ENCODE measurements at regions not wholly inside any gene's neighbourhood (a gene's known extent, or its start where the extent isn't known, plus 50 kb on each side); places are given as distances from the start of the nearest gene placed in this dataset.

DNA sequence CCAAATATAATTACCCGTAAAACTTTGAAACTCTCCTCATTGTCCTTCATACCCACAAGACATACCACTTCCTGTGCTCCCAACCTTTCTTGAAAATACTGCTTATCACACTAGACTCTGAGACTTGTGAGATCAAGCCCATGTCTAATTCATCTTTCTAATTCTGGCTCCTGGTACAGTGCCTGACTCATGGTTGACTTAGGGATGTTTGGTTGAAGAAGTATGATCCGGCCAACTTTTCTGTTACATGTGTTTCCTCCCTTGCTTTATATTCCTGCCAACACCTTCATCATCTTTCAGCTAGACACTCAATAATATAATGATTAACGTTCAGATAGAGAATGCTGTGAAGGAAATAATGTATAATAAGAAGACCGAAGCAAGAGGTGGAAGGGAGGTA is 58.2 kb downstream of the MEX3B start:
- DNase-seq (ENCODE audit: insufficient read length) (no peak), FAIRE-seq (no peak)
- no peak for TF ChIP-seq POLR2AphosphoS5 (IDR thresholded peaks at IDR 0.05; ENCODE audit: low read depth, low read length)
- no peak for TF ChIP-seq TAF1 (IDR thresholded peaks at IDR 0.05; ENCODE audit: borderline replicate concordance, low read depth, low read length)
- TF ChIP-seq POLR2A (IDR thresholded peaks at IDR 0.05; ENCODE audit: low read depth, low read length), result no peak

DNA sequence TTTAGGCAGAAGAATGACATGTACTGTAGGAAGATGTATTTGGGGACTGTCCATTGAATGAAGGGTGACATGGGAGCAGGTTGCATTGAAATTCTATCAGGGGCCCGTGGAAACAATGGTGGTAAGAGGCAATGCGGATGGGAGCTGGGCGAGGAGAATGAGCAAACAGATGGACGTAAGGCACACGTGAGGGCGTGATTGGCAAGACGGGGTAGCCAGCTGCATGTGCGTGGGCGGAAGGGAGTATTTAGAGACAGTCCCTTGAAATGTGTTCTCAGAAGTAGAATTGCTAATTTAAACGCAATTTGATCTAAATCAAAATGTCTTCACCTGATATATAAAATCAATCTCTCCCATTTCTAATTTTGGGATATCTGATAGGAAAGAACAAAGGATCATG is 62.3 kb downstream of the MEX3B start:
- FAIRE-seq (no peak), DNase-seq (ENCODE audit: insufficient read length) (no peak)
- TF ChIP-seq POLR2AphosphoS5 (IDR thresholded peaks at IDR 0.05; ENCODE audit: low read depth, low read length), result no peak

DNA sequence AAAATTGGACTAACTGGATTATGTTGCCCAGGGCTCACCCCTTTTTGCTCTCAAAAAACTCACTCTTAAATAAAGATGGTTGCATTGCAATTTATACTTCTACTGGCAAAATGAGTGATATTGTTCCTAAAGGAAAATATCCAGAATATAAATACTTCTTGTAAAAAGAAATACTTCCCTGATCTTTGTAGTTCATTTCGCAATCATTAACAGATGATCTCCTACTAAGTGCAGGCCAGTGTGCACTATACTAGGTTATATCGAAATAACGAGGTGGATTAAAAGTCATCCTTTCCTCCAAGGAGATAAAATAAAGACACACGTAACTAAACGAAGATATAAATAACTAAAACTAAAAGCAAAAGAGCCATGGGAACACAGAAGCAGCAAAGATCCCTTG is 63.0 kb downstream of the MEX3B start:
- FAIRE-seq, result no peak
- no peak for TF ChIP-seq TAF1 (IDR thresholded peaks at IDR 0.05; ENCODE audit: borderline replicate concordance, low read depth, low read length)
- no peak for TF ChIP-seq POLR2AphosphoS5 (IDR thresholded peaks at IDR 0.05; ENCODE audit: low read depth, low read length)
- no peak for TF ChIP-seq POLR2A (IDR thresholded peaks at IDR 0.05; ENCODE audit: low read depth, low read length)
- no peak for DNase-seq (ENCODE audit: insufficient read length)

DNA sequence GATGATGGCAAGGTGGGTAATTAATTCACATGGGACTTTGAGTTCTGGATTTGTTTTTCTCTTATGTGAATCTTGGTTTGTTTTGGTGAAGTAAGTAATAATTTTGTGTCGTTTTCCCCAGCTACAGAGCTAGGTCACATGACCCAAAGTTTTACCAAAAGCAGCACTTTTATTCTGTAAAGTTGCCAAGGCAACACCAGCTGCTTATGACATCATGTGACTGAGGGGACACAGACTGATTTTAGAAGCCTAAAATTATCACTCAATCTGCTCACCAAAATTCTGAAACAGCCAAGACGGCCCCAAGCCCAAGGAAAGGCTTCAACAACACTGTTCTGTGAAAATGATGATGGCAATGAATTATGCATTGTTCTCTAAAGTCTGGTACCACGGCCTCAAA is 63.9 kb downstream of the MEX3B start:
- FAIRE-seq (no peak), DNase-seq (ENCODE audit: insufficient read length) (no peak)
- no peak for TF ChIP-seq TAF1 (IDR thresholded peaks at IDR 0.05; ENCODE audit: borderline replicate concordance, low read depth, low read length)

DNA sequence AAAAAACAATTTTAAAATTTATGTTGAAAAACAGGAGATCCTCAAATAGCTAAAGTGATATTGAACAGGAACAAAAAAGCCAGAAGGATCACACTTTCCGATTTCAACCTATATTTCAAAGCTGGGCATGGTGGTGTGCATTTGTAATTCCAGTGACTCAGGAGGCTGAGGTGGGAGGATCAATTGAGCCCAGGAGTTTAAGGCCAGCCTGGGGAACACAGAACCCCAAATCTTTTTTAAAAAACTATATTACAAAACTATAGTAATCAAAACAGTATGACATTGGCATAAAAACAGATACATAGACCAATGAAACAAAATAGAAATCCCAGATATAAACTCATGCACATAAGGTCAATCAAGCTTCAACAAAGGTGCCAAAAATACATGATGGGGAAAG is 68.4 kb downstream of the MEX3B start:
- TF ChIP-seq POLR2AphosphoS5 (IDR thresholded peaks at IDR 0.05; ENCODE audit: low read depth, low read length) (no peak), POLR2A (IDR thresholded peaks at IDR 0.05; ENCODE audit: low read depth, low read length) (no peak), TAF1 (IDR thresholded peaks at IDR 0.05; ENCODE audit: borderline replicate concordance, low read depth, low read length) (no peak)
- DNase-seq (ENCODE audit: insufficient read length) (no peak), FAIRE-seq (no peak)

DNA sequence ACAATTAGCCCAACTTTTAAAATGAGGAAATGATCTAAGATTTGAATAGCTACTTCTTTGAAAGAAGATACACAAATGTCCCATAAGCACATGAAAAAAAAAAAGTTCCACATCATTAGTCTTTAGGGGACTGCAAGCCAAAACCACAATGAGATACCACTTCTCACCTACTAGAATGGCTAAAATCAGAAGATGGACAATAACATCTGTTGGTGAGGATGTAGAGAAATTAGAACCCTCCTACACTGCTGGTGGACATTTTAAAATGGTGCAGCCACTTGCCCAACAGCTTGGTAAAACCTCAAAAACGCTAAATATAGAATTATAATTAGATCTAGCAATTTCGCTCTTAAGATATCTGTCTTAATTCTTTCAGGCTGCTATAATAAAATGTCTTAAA is 77.1 kb downstream of the MEX3B start:
- DNase-seq (ENCODE audit: insufficient read length) (no peak), FAIRE-seq (no peak)
- TF ChIP-seq POLR2A (IDR thresholded peaks at IDR 0.05; ENCODE audit: low read depth, low read length) (no peak), POLR2AphosphoS5 (IDR thresholded peaks at IDR 0.05; ENCODE audit: low read depth, low read length) (no peak), TAF1 (IDR thresholded peaks at IDR 0.05; ENCODE audit: borderline replicate concordance, low read depth, low read length) (no peak)

DNA sequence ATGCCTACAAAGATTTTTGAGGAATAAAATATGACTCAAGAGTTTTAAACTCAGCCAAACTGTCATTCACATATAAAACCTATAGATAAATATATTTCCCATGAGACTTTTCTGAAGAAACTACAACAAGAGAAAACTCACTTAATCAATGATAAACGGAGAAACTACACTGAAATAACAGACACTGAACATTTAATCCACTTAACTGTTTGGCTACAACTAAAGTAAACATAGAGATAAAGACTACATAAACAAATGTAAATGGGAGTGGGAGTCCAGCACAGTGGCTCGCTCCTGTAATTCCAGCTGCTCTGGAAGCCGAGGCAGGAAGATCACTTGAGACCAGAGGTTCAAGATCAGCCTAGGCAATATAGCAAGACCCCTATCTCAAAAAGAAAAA is 79.2 kb downstream of the MEX3B start:
- FAIRE-seq (no peak), DNase-seq (ENCODE audit: insufficient read length) (no peak)
- no peak for TF ChIP-seq POLR2AphosphoS5 (IDR thresholded peaks at IDR 0.05; ENCODE audit: low read depth, low read length)
- TF ChIP-seq POLR2A (IDR thresholded peaks at IDR 0.05; ENCODE audit: low read depth, low read length), result no peak
- no peak for TF ChIP-seq TAF1 (IDR thresholded peaks at IDR 0.05; ENCODE audit: borderline replicate concordance, low read depth, low read length)

DNA sequence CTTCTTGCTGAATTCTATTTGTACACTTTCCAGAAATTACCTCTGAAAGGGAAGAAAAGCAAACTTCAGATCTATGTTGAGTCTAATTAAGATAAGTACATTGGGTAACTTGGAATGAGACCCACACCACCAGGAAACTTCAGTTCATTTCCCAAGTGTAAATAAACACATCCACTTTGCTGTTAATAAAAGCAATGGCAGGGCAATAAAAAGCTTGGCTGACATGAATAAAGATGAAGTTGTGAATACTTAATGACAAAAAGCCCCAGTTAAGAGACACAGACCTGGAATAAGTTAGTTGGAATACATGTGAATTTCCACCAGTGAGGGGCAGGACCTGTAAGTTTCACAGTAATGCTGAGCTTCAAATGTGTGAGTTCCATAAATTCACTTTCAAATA is 83.3 kb downstream of the MEX3B start:
- TF ChIP-seq POLR2AphosphoS5 (IDR thresholded peaks at IDR 0.05; ENCODE audit: low read depth, low read length) (no peak), TAF1 (IDR thresholded peaks at IDR 0.05; ENCODE audit: borderline replicate concordance, low read depth, low read length) (no peak), POLR2A (IDR thresholded peaks at IDR 0.05; ENCODE audit: low read depth, low read length) (no peak)
- FAIRE-seq (no peak), DNase-seq (ENCODE audit: insufficient read length) (no peak)

DNA sequence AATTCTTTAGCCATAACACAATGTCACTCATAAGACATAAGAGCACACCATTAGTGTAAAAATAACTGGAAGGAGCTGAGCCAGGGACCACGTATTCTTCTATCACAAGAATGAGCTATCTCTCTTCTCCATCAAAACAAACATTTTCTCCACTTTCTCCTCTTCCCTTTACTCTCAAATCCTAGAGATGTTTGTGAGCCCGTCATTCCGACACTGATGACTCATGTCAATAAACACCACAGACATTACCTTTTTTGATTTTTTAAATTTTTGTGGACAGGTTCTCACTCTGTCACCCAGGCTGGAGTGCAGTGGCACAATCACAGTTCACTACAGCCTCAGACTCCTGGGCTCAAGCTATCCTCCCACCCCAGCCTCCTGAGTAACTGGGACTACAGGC is 86.6 kb downstream of the MEX3B start:
- DNase-seq (ENCODE audit: insufficient read length) (no peak), FAIRE-seq (no peak)
- TF ChIP-seq POLR2A (IDR thresholded peaks at IDR 0.05; ENCODE audit: low read depth, low read length), result no peak
- no peak for TF ChIP-seq TAF1 (IDR thresholded peaks at IDR 0.05; ENCODE audit: borderline replicate concordance, low read depth, low read length)
- no peak for TF ChIP-seq POLR2AphosphoS5 (IDR thresholded peaks at IDR 0.05; ENCODE audit: low read depth, low read length)

DNA sequence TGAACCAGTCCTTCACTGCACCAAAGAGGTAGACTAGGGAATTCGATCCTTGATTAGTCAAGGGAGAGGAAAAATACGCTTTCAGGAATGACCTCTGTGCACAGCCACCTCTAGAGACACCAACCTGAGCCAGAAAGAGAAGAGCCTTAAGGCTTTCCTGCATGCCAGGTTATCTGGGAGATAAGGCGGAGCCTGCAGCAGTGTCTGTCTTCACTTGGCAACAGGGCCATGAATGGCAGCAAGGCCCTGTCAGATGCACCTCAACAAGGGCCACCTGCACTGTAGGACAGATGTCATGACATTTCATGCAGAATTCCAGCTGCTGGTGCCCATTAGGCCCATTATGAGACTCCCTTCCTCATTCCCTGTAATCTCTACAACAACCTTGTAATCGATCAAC is 88.1 kb downstream of the MEX3B start:
- FAIRE-seq (no peak), DNase-seq (ENCODE audit: insufficient read length) (no peak)
- no peak for TF ChIP-seq POLR2A (IDR thresholded peaks at IDR 0.05; ENCODE audit: low read depth, low read length)

DNA sequence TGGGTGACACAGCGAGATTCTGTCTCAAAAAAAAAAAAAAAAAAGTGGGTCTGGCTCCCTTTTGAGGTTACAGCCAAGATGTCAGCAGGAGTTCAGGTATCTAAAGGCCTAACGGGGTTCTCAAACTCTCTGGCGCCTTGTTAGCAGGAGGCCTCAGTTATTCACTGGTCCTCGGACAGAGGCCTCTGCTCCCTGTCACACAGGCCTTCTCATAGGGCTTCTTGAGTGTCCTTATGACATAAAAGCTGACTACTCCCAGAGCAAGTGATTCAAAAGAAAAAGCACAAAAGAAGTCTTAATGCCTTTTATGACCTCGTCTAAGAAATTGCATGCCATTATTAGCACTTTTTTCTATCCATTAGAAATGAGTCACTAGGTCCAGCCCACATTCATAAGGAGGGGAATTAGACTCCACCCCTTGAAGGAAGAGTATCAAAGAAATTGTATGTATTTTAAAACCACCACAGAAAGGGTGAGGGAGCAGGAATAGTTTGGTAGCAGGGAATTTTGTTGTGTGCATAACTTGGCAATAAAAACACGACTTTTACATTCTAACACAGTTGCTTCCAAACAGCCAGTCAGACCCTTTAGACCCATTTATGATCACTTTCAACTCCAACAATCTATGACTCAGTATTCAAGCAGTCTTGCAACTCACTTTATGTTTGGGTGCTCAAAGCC is 90.3 kb downstream of the MEX3B start:
- TF ChIP-seq POLR2AphosphoS5 (IDR thresholded peaks at IDR 0.05; ENCODE audit: low read depth, low read length) (no peak), POLR2A (IDR thresholded peaks at IDR 0.05; ENCODE audit: low read depth, low read length) (no peak), TAF1 (IDR thresholded peaks at IDR 0.05; ENCODE audit: borderline replicate concordance, low read depth, low read length) (no peak)
- DNase-seq (ENCODE audit: insufficient read length), result no peak
- no peak for FAIRE-seq

DNA sequence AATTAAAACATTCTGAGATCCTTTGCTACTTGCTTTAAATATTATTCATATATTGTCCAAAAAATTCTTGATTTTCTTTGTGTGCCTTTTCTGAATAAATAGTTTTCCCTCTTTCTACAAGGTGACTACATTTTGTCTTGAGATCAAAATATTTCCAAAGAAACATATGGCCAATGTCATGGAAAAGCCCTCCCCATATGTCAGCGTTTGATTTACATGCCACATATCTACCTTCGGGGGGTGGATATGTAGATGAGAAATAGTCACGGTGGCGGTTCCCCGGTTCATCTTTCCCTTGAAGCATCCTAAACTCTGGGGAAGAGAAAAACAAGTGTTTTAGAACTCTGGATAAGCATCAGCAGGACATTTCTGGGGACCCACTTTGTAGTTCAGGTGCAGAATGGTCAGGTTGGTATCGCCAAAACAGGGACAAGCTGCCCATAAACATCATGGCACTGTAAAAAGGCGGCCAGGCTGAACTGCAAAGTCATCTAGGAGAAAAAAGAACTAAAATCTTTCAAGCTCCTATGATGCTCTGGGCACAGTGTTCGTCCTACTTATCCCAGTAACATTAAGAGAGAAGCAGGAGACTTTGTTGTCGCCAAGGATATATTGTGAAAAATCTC is 91.5 kb downstream of the MEX3B start:
- DNase-seq (ENCODE audit: insufficient read length), result no peak
- TF ChIP-seq POLR2A (IDR thresholded peaks at IDR 0.05; ENCODE audit: low read depth, low read length) (no peak), POLR2AphosphoS5 (IDR thresholded peaks at IDR 0.05; ENCODE audit: low read depth, low read length) (no peak), TAF1 (IDR thresholded peaks at IDR 0.05; ENCODE audit: borderline replicate concordance, low read depth, low read length) (no peak)
- FAIRE-seq, result no peak
